GM19468 (cell line): ENCODE measurements at regions not wholly inside any gene's neighbourhood (a gene's known extent, or its start where the extent isn't known, plus 50 kb on each side); places are given as distances from the start of the nearest gene placed in this dataset.

Experiments used
- ATAC-seq: cut with Tn5 transposase; IDR thresholded peaks from one replicate; pipeline ENCODE4 v1.9.1; 2021; ENCODE audit warnings: mild to moderate bottlenecking, moderate library complexity, moderate number of reproducible peaks; ENCODE audit not compliant: unreplicated experiment; ENCODE audit errors: extremely low read depth

GRCh38 chr22:49294656-49295464 is 532.8 kb downstream of the BRD1 start:
- no peak for ATAC-seq

GRCh38 chr22:49292909-49293308 is 534.8 kb downstream of the BRD1 start:
- no peak for ATAC-seq

GRCh38 chr22:49291781-49292180 is 535.9 kb downstream of the BRD1 start:
- ATAC-seq, result no peak

DNA sequence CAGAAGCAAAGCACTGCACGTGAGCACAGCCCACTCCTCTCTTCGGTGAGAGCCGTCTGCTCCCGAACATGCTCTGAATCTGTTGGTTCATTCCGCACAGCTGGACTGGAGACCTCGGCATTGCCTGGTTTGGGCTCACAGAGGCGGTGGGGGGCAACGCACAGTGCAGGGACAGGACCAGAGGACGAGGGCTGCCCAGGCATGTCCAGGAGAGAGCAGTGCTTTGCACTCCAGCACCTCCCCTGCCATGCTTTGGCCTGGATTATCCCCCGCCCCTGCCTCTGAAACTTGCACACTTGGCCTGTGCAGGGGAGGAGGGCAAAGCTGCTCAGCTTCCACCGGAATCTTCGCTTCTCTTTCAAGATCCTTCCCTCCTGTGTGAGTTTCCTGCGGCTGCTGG is 536.5 kb downstream of the BRD1 start:
- no peak for ATAC-seq

GRCh38 chr22:49290711-49291110 is 537.0 kb downstream of the BRD1 start:
- no peak for ATAC-seq

DNA sequence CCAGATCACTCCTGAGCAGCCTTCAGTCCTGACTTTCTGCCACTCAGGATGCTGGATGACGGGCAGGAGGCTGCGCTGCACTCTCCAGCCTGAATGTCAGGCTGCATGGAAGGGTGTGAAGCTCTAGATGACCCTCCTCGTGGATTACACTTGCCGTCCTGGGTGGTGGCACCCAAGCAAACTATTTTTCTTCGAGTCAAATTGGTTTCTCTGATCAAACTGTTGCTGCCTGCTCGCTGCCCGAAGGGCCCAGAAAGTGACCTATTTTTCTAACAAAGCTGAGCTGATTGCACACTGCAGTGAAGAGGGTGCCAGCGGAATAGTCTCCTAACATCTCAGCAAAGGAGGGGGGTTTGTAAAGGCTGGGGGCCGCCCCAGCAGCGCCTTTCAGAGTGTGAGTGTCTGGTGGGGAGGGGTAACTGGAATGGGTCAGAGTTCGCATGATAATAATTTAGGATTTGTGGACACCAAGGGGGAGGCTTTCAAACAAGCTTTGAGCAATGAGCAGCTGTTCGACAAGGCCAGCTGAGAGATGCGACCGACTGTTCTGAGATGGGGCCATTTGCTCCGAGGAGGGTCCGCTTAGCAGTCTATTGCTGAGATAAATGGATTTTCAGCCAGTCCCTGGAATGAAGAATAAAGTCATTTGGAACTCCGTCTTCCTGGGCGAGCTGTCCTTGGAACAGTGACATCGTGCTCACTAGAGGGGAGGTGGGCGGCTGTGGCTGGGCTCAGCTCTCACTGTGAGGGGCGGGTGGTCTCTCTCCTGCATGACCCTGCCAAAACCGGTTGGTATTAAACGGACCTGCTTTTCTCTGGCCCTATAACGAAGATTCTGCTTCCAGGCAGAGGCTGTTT is 537.6 kb downstream of the BRD1 start:
- ATAC-seq, result no peak

GRCh38 chr22:49286181-49286760 is 541.4 kb downstream of the BRD1 start:
- no peak for ATAC-seq

DNA sequence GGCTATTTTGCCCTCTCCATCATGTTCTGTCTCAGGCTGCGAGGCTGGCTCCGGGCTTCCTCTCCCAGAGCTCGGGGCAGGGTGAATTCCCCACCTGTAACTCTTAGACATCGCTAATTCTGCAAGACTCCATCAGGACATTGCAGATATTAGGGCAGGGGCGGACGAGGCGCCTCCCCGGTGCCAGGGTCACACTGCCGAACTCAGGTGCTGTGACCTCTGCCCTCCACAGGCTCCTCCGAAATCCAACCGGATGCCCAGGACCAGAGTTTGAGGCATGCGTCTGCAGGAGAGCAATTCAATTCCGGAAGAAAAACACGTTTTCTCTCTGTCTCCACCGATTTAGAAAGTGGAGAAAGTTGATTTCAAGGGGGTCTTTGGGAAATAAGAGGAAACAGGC is 542.7 kb downstream of the BRD1 start:
- no peak for ATAC-seq

DNA sequence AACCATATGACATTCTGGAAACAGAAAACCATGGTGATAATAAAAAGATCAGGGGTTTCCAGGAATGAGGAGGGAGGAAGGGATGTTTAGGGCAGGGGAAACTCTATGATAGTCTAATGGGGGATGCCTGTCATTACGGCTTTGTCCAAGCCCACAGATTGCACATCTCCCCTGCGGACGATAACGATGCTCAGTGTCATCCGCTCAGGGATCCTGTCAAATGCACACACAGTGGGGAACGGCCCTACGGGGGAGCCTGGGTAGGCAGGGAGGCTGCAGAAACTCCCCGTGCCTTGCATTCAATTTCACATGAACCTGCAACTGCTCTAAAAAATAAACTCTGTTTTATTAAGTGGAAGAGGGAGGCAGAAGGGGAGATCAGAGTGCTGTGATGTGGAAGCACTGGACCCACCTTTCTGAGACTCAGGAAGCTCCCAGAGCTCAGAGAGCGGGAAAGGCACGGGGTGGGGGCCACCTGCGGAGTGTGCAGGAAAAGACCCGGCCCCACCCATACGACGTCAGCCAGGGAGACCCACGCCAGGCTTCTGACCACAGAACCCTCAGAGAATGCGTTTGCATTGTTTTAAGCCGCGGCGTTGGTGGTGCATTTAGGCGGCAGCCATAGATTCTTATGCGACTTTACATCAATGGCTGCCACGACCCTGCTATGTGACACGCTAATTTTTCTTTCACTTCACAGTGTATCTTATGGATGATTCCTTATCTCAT is 543.5 kb downstream of the BRD1 start:
- ATAC-seq, result no peak

GRCh38 chr22:49282596-49282995 is 545.1 kb downstream of the BRD1 start:
- ATAC-seq, result no peak

DNA sequence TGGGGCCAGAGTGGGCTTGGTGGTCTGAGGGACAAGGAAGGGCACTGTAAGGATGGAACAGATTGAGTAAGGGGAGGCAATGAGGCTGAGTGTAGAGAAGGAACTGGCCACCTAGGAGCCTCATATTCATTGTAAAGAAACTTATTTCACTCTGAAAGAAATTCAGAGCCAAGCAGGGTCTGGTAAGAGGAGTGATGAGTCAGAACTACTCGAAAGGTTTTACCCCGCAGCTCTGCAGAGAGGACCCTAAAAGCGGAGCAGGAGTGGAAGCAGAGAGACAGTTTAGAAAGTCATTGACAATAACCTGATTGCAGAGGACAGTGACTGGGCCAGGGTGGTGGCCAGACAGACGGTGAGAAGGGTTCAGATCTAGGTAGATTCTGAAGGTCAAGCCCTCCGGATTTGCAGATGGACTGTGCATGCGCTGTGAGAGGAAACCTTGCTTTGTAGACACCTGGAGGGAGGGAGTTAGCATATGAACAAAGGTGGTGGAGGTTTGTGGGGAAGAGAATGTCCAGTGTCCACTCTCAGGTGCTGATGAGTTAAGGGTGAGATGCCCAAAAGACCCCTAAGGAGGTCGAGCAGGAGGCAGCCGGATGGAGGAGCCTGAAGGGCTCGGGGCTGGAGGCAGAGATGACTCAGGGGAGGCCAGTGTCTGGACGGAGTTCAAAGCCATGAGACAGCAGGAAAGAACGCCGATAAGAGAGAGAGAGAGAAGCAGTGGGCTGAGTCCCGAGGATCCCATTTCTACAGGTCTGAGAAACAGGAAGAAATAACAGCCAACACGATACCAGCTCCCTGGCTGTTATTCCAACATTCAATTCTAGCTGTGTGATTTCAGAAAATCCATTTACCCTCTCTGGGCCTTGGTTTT is 546.0 kb downstream of the BRD1 start:
- ATAC-seq, result no peak

GRCh38 chr22:49278340-49278739 is 549.3 kb downstream of the BRD1 start:
- ATAC-seq, result no peak

DNA sequence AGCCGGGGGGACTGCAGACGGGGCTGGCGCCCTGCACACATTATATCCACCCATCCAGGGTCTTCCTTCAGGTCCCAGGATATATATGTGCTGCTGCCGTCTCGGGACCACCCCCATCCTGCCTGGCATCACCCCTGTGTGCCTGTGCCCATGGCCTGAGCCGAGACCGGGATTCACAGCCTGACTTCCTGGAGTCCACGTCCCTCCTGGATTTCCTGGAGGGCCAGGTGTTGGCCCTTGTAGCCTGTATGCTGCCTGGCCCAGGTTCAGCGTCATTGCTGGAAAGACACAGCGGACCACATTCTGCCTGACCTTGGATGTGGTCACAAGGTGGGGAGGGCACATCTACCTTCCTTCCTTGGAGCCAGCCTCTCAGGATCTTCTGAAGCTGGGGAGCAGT is 551.1 kb downstream of the BRD1 start:
- no peak for ATAC-seq

DNA sequence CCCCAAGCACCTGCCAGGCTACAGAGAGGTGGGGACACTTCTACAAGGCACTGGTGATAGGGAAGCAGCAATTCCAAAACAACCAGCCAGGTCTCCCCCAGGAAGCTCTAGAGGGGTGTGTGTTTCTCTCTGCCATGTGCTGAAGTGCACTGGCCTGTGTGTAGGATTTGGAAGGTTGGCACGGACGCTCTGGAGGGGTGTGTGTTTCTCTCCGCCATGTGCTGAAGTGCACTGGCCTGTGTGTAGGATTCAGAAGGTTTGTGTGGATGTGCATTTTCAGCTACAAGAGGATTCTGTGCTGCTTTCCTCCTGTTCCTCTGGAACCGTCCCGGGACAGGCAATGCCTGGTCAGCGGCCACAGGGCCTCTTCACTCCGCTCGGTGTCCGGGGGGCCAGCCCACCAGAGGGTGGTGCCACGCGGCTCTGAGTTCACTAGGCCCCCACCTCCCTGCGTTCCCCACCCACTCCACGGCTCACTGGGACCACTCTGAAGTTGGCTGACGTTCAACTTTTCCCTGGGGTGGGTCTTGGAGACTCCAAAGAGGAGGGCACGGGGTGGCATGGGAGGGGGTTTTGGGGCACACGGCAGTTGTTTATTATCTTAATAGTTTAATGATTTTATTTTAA is 552.8 kb downstream of the BRD1 start:
- ATAC-seq, result no peak

- no peak for ATAC-seq
Observed at GRCh38 chr22:49272546-49273125, 555.0 kb downstream of the BRD1 start.

DNA sequence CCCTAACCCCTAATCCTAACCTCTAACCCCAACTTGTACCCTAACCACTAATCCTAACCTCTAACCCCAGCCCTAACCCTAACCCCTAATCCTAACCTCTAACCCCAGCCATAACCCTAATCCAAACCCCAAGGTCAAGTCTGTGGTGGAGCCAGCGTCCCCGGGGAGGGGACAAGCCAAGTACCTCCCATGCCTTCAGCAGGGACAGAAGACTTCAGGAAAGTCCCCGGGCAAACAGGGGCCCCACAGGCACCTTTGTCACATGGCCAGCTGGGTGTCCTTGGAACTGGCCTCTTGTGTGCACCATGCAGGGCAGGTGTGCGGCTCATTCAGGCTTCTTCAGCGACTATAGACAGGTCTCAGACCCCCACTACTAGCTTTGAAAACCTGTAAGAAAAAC is 555.8 kb downstream of the BRD1 start:
- ATAC-seq, result no peak

DNA sequence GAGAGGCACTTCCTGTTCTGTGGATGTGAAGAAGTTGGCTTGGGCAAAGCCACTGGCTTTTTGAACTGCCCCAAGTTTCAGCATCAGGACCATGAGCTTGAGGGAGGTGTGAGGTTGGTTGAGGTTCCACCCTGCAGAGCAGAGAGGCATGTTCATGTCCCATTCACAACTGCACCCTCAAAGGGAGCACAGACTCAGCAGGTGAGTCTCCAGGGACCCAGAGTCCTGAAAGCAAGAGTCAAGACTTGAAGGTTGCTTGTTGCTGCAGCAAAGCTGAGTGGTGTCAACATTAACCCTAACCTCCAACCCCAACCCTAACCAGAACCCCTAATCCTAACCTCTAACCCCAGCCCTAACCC is 556.3 kb downstream of the BRD1 start:
- ATAC-seq, result no peak

DNA sequence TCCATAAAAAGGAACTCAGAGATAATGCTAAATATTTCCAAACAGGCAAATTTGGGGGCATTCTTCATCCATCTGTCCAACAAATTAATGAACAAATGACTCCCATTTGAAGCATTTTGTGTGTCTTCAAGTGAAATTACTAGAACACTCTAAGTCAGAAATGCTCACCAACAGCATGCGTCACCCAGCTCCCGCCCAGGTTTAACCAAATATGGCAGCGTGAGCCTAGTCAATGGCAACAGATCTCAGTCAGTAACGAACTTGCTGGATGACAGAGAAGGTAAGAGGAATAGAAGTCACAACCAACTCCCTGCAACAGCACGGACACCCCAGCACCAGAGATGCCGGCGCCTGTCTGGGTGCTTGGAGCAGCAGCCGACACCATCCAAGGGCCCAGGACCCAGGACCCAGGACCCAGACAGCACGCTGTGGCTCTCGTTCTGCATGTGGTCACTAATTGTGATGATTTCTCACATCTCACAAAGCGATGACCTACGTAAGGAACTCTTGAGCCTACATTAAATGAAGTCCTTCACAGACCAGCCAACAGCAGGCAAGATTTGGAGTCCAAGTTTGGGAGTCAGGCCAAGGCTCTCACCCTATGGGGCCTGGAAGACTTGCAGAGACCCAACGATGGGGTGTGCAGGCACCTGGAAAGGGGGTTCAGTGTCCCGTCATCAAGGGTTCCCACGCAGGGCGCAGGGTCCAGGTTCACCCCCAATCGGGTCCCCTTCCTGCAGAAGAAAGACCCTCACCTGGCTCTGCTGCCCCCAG is 556.9 kb downstream of the BRD1 start:
- ATAC-seq, result no peak
